ENCODE measurements at regions not wholly inside any gene's neighbourhood (a gene's known extent, or its start where the extent isn't known, plus 50 kb on each side); places are given as distances from the start of the nearest gene placed in this dataset.

DNA sequence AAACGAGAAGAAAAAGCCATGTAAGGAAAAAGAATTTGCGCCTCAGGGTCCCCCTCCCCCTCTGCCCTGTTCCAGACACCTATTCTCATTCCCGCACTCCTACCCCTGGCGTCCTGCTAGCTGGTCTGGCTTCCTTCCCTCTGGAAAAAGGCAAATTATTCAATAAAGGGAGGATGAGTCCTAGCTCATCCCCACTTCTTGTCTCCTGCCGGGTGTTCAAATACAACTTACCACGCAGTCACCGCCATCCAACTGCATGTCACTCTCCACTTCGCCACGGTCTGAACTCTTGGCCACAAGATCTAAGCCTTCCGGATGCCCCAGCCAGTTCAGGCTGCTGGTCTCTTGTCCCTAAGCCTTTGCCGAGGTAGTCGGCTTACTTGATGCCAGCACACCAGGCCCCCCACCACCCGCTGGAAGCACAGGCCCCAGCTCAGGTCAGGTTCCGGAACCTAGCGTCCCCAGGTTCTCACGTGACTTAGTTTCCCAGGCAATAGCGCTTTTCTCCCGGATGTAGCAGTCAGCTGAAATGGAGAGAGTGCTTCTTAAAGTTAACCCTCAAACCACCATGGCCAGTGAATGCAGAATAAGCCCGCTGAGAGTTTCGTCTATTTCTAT is 209.6 kb upstream of the SPIN4 start:
- TF ChIP-seq OSR1 (CRISPR knock-in tag; IDR thresholded peaks at IDR 0.05) (no peak), ZFP3 (CRISPR knock-in tag; IDR thresholded peaks at IDR 0.05) (no peak), ZNF565 (CRISPR knock-in tag; conservative IDR thresholded peaks at IDR 0.05; ENCODE audit: low read depth) (no peak), PPARA (CRISPR knock-in tag; IDR thresholded peaks at IDR 0.05; ENCODE audit: borderline replicate concordance) (no peak), ZNF8 (CRISPR knock-in tag; IDR thresholded peaks at IDR 0.05) (no peak), GLIS3 (CRISPR knock-in tag; IDR thresholded peaks at IDR 0.05) (no peak)
- TF ChIP-seq, protein P1, sequence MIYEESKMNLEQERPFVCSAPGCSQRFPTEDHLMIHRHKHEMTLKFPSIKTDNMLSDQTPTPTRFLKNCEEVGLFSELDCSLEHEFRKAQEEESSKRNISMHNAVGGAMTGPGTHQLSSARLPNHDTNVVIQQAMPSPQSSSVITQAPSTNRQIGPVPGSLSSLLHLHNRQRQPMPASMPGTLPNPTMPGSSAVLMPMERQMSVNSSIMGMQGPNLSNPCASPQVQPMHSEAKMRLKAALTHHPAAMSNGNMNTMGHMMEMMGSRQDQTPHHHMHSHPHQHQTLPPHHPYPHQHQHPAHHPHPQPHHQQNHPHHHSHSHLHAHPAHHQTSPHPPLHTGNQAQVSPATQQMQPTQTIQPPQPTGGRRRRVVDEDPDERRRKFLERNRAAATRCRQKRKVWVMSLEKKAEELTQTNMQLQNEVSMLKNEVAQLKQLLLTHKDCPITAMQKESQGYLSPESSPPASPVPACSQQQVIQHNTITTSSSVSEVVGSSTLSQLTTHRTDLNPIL (CRISPR knock-in tag; IDR thresholded peaks at IDR 0.05; ENCODE audit: low read depth): no peak
- TF ChIP-seq, protein P2, sequence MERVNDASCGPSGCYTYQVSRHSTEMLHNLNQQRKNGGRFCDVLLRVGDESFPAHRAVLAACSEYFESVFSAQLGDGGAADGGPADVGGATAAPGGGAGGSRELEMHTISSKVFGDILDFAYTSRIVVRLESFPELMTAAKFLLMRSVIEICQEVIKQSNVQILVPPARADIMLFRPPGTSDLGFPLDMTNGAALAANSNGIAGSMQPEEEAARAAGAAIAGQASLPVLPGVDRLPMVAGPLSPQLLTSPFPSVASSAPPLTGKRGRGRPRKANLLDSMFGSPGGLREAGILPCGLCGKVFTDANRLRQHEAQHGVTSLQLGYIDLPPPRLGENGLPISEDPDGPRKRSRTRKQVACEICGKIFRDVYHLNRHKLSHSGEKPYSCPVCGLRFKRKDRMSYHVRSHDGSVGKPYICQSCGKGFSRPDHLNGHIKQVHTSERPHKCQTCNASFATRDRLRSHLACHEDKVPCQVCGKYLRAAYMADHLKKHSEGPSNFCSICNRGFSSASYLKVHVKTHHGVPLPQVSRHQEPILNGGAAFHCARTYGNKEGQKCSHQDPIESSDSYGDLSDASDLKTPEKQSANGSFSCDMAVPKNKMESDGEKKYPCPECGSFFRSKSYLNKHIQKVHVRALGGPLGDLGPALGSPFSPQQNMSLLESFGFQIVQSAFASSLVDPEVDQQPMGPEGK (CRISPR knock-in tag; IDR thresholded peaks at IDR 0.05; ENCODE audit: borderline replicate concordance): no peak
- ATAC-seq: peak; percentile 98

DNA sequence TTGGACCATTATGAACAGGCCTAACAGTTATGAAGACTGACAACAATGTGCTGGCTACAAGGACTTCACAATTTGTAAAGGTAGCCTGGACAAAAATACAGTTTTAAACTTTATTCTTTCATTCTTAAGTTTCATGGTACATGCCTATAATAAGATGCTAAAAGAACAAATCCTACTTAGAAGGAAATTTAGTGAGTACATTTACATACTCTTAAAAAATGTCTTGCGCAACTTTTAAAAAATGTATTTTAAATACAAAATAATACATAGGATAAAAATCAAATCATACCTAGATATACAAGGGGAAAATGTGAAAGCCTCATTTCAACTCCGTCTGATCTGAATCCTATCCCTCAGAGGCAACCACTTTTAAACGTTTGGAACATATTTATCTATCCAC is 200.7 kb upstream of the SPIN4 start:
- ATAC-seq: no peak
- TF ChIP-seq ESRRG (CRISPR knock-in tag; IDR thresholded peaks at IDR 0.05) (no peak), TOX (CRISPR knock-in tag; IDR thresholded peaks at IDR 0.05; ENCODE audit: borderline replicate concordance) (no peak), ZC3H10 (CRISPR knock-in tag; IDR thresholded peaks at IDR 0.05) (no peak), GLIS3 (CRISPR knock-in tag; IDR thresholded peaks at IDR 0.05) (no peak), RARB (CRISPR knock-in tag; IDR thresholded peaks at IDR 0.05) (no peak), ISL1 (CRISPR knock-in tag; IDR thresholded peaks at IDR 0.05) (no peak), ZNF70 (CRISPR knock-in tag; IDR thresholded peaks at IDR 0.05) (no peak), TCF4 (CRISPR knock-in tag; IDR thresholded peaks at IDR 0.05; ENCODE audit: borderline replicate concordance) (no peak), BACH2 (CRISPR knock-in tag; IDR thresholded peaks at IDR 0.05; ENCODE audit: borderline replicate concordance) (no peak), PPARA (CRISPR knock-in tag; IDR thresholded peaks at IDR 0.05; ENCODE audit: borderline replicate concordance) (no peak), ZFP3 (CRISPR knock-in tag; IDR thresholded peaks at IDR 0.05) (no peak)
- TF ChIP-seq, protein P3, sequence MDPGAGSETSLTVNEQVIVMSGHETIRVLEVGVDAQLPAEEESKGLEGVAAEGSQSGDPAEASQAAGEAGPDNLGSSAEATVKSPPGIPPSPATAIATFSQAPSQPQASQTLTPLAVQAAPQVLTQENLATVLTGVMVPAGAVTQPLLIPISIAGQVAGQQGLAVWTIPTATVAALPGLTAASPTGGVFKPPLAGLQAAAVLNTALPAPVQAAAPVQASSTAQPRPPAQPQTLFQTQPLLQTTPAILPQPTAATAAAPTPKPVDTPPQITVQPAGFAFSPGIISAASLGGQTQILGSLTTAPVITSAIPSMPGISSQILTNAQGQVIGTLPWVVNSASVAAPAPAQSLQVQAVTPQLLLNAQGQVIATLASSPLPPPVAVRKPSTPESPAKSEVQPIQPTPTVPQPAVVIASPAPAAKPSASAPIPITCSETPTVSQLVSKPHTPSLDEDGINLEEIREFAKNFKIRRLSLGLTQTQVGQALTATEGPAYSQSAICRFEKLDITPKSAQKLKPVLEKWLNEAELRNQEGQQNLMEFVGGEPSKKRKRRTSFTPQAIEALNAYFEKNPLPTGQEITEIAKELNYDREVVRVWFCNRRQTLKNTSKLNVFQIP (CRISPR knock-in tag; IDR thresholded peaks at IDR 0.05; ENCODE audit: borderline replicate concordance, low read depth): no peak
- TF ChIP-seq, protein P4, sequence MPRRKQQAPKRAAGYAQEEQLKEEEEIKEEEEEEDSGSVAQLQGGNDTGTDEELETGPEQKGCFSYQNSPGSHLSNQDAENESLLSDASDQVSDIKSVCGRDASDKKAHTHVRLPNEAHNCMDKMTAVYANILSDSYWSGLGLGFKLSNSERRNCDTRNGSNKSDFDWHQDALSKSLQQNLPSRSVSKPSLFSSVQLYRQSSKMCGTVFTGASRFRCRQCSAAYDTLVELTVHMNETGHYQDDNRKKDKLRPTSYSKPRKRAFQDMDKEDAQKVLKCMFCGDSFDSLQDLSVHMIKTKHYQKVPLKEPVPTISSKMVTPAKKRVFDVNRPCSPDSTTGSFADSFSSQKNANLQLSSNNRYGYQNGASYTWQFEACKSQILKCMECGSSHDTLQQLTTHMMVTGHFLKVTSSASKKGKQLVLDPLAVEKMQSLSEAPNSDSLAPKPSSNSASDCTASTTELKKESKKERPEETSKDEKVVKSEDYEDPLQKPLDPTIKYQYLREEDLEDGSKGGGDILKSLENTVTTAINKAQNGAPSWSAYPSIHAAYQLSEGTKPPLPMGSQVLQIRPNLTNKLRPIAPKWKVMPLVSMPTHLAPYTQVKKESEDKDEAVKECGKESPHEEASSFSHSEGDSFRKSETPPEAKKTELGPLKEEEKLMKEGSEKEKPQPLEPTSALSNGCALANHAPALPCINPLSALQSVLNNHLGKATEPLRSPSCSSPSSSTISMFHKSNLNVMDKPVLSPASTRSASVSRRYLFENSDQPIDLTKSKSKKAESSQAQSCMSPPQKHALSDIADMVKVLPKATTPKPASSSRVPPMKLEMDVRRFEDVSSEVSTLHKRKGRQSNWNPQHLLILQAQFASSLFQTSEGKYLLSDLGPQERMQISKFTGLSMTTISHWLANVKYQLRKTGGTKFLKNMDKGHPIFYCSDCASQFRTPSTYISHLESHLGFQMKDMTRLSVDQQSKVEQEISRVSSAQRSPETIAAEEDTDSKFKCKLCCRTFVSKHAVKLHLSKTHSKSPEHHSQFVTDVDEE (CRISPR knock-in tag; IDR thresholded peaks at IDR 0.05): no peak
- TF ChIP-seq, protein P2 (CRISPR knock-in tag; IDR thresholded peaks at IDR 0.05; ENCODE audit: borderline replicate concordance): no peak
- TF ChIP-seq, protein P5, sequence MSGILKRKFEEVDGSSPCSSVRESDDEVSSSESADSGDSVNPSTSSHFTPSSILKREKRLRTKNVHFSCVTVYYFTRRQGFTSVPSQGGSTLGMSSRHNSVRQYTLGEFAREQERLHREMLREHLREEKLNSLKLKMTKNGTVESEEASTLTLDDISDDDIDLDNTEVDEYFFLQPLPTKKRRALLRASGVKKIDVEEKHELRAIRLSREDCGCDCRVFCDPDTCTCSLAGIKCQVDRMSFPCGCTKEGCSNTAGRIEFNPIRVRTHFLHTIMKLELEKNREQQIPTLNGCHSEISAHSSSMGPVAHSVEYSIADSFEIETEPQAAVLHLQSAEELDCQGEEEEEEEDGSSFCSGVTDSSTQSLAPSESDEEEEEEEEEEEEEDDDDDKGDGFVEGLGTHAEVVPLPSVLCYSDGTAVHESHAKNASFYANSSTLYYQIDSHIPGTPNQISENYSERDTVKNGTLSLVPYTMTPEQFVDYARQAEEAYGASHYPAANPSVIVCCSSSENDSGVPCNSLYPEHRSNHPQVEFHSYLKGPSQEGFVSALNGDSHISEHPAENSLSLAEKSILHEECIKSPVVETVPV (CRISPR knock-in tag; IDR thresholded peaks at IDR 0.05): no peak

All from SK-N-SH treated with all-trans-retinoic acid at 6 μM for 48 hours (cell line).